PC-3 (cell line): ENCODE measurements at regions not wholly inside any gene's neighbourhood (a gene's known extent, or its start where the extent isn't known, plus 50 kb on each side); places are given as distances from the start of the nearest gene placed in this dataset.

Experiments
- ATAC-seq: fragments of 200-7000 bp; cut with Tn5 transposase; 2 replicates; pipeline ENCODE4 v1.9.1; 2020; ENCODE audit warnings: mild to moderate bottlenecking, moderate library complexity
- BruUV-seq: library from RNA; stranded (reverse); fragments of 400-500 nt; replicated peaks from 2 replicates; lab custom pipeline; 2021; lab: Mats Ljungman, UMichigan
- CTCF ChIA-PET: fragments of 300-600 bp; sonication (Branson Sonifier 250); formaldehyde crosslinking; loops from one replicate; lab custom pipeline; 2022; ENCODE audit warnings: antibody characterized with exemption; lab: Charles Lee
- POLR2A ChIA-PET: fragments of 300-600 bp; sonication (Branson Sonifier 250); formaldehyde crosslinking; loops from one replicate; lab custom pipeline; 2022; ENCODE audit warnings: antibody characterized with exemption; ENCODE audit not compliant: unreplicated experiment; lab: Charles Lee
- DNase-seq: peaks from one replicate; pipeline ENCODE4 v3.0.0-alpha.2; 2015
- H2AFZ ChIP-seq: fragments of 300-600 bp; sonication (generic); 2 replicates; pipeline ENCODE4 v1.6.0; 2016; ENCODE audit warnings: antibody characterized with exemption, low read length
- H3F3A ChIP-seq: fragments of 300-600 bp; sonication (generic); one replicate; pipeline ENCODE4 v1.6.0; 2017; ENCODE audit warnings: antibody characterized with exemption, low read length, control low read depth, mild to moderate bottlenecking; ENCODE audit not compliant: unreplicated experiment
- H3K27ac ChIP-seq: fragments of 300-600 bp; sonication (generic); 2 replicates; pipeline ENCODE4 v1.5.1; 2016; ENCODE audit warnings: mild to moderate bottlenecking, low read length
- H3K27me3 ChIP-seq: fragments of 300-600 bp; sonication (generic); 2 replicates; pipeline ENCODE4 v1.6.1; 2016; ENCODE audit warnings: low read length, mixed read lengths
- H3K36me3 ChIP-seq: fragments of 300-600 bp; sonication (generic); 2 replicates; pipeline ENCODE4 v1.6.1; 2016; ENCODE audit warnings: low read depth, mixed run types, low read length, mixed read lengths
- H3K4me1 ChIP-seq: fragments of 300-600 bp; sonication (generic); 2 replicates; pipeline ENCODE4 v1.5.1; 2016; ENCODE audit warnings: low read length; ENCODE audit not compliant: insufficient read depth
- H3K4me2 ChIP-seq: fragments of 300-600 bp; sonication (generic); 2 replicates; pipeline ENCODE4 v1.6.0; 2016; ENCODE audit warnings: low read length
- H3K4me3 ChIP-seq: fragments of 300-600 bp; sonication (generic); 2 replicates; pipeline ENCODE4 v1.5.1; 2016; ENCODE audit warnings: mild to moderate bottlenecking, low read length, mixed read lengths
- H3K79me2 ChIP-seq: fragments of 300-600 bp; sonication (generic); 2 replicates; pipeline ENCODE4 v1.6.1; 2017; ENCODE audit warnings: low read length, mixed read lengths
- H3K9ac ChIP-seq: fragments of 300-600 bp; sonication (generic); 2 replicates; pipeline ENCODE4 v1.6.0; 2016; ENCODE audit warnings: mild to moderate bottlenecking, low read length
- H3K9me2 ChIP-seq: fragments of 300-600 bp; sonication (generic); replicated peaks from 2 replicates; pipeline ENCODE4 v1.6.1; 2016; ENCODE audit warnings: mixed run types, low read length, mixed read lengths
- H3K9me3 ChIP-seq: fragments of 300-600 bp; sonication (generic); 2 replicates; pipeline ENCODE4 v1.6.1; 2016; ENCODE audit warnings: low read length, mixed read lengths
- H4K20me1 ChIP-seq: fragments of 300-600 bp; sonication (generic); 2 replicates; pipeline ENCODE4 v1.6.1; 2016; ENCODE audit warnings: low read length, mixed read lengths
- CTCF ChIP-seq: fragments of 300-600 bp; sonication (generic); conservative IDR thresholded peaks from 2 replicates; pipeline ENCODE4 v1.5.1; 2017; ENCODE audit warnings: antibody characterized with exemption, low read depth, mild to moderate bottlenecking, low read length
- EZH2 ChIP-seq: fragments of 300-600 bp; sonication (generic); IDR thresholded peaks from one replicate; pipeline ENCODE4 v1.6.1; 2017; ENCODE audit warnings: antibody characterized with exemption, mild to moderate bottlenecking, low read length; ENCODE audit not compliant: unreplicated experiment
- EZH2phosphoT487 ChIP-seq: fragments of 300-600 bp; sonication (generic); IDR thresholded peaks from 2 replicates; pipeline ENCODE4 v1.6.1; 2018; ENCODE audit warnings: mild to moderate bottlenecking, antibody characterized with exemption, low read length, borderline replicate concordance
- intact Hi-C: fragments of 100-400 bp; cut with micrococcal nuclease; formaldehyde crosslinking; loops from 2 replicates; pipeline ENCODE4 v1.9.0; 2023

- no peak for TF ChIP-seq EZH2
- TF ChIP-seq EZH2phosphoT487, result no peak
- TF ChIP-seq CTCF, result no peak
- no peak for ATAC-seq
- CTCF ChIA-PET, result no interaction called here
These were observed 57.4 kb upstream of the ANO4 start for GRCh38 chr12:100737168-100737567.

GRCh38 chr12:100738086-100738485 lies 56.5 kb upstream of the ANO4 start:
- no peaks in the 10 kb centered on the region for H3K4me1 ChIP-seq
- TF ChIP-seq EZH2phosphoT487, result no peak
- no peak for TF ChIP-seq CTCF
- no peak for TF ChIP-seq EZH2
- intact Hi-C loops, result no loop called here

More at GRCh38 chr12:100737168-100737567, 57.4 kb upstream of the ANO4 start:
- Histone ChIP-seq H3F3A (no peaks in the 10 kb centered on the region), H3K27me3 (peaks cover 20% of the 10 kb centered on the region), H3K36me3 (no peaks in the 10 kb centered on the region), H3K9ac (no peak overlapping the region), H3K9me3 (no peaks in the 10 kb centered on the region), H3K9me2 (no peaks in the 10 kb centered on the region), H3K4me1 (no peaks in the 10 kb centered on the region), H2AFZ (no peak overlapping the region), H3K4me3 (no peak overlapping the region), H4K20me1 (no peaks in the 10 kb centered on the region), H3K79me2 (no peaks in the 10 kb centered on the region), H3K4me2 (no peak overlapping the region), H3K27ac (no peak overlapping the region)
- intact Hi-C loops, result no loop called here
- POLR2A ChIA-PET, result no interaction called here
- no peak for DNase-seq
- BruUV-seq, result no TSS peak

GRCh38 chr12:100741084-100741711 lies 53.4 kb upstream of the ANO4 start:
- Histone ChIP-seq H3K4me3 (no peak overlapping the region), H3K27ac (no peak overlapping the region), H3K36me3 (no peaks in the 10 kb centered on the region), H3K27me3 (peaks cover 16% of the 10 kb centered on the region), H2AFZ (no peak overlapping the region), H3K9me3 (no peaks in the 10 kb centered on the region), H3F3A (no peaks in the 10 kb centered on the region), H3K4me2 (no peak overlapping the region), H3K9me2 (no peaks in the 10 kb centered on the region), H4K20me1 (no peaks in the 10 kb centered on the region), H3K4me1 (no peaks in the 10 kb centered on the region), H3K9ac (no peak overlapping the region), H3K79me2 (no peaks in the 10 kb centered on the region)
- DNase-seq (peak; percentile 72), ATAC-seq (peak; percentile 64)
- intact Hi-C loops, result loop anchor here (1.0 to 2.0 kb wide), 4 partner anchors 72 to 506 kb away; no protein-coding TSS in a partner anchor
- no peak for TF ChIP-seq EZH2
- peak; percentile 93 for TF ChIP-seq CTCF
- no peak for TF ChIP-seq EZH2phosphoT487
- BruUV-seq, result no TSS peak
- CTCF ChIA-PET, result no interaction called here
- POLR2A ChIA-PET, result no interaction called here

More at GRCh38 chr12:100738086-100738485, 56.5 kb upstream of the ANO4 start:
- no peaks in the 10 kb centered on the region for H4K20me1 ChIP-seq
- ChIA-PET POLR2A (interaction anchor here (0.6 kb wide), 2 partner anchors 323 to 387 kb away, joined by 3 read pairs; no protein-coding TSS in a partner anchor), CTCF (no interaction called here)
- no peak overlapping the region for H3K9ac ChIP-seq
- H2AFZ ChIP-seq, result no peak overlapping the region
- H3K27me3 ChIP-seq, result peaks cover 20% of the 10 kb centered on the region
- H3K4me3 ChIP-seq, result no peak overlapping the region
- no peak overlapping the region for H3K27ac ChIP-seq
- no TSS peak for BruUV-seq
- no peaks in the 10 kb centered on the region for H3K9me3 ChIP-seq
- no peaks in the 10 kb centered on the region for H3K36me3 ChIP-seq
- DNase-seq (no peak), ATAC-seq (no peak)
- no peak overlapping the region for H3K4me2 ChIP-seq
- H3F3A ChIP-seq, result no peaks in the 10 kb centered on the region
- H3K9me2 ChIP-seq, result no peaks in the 10 kb centered on the region
- H3K79me2 ChIP-seq, result no peaks in the 10 kb centered on the region
